DMS 273 (cell line): ENCODE measurements at regions not wholly inside any gene's neighbourhood (a gene's known extent, or its start where the extent isn't known, plus 50 kb on each side); places are given as distances from the start of the nearest gene placed in this dataset.
"Not testable (repeated sequence)": the region's sequence is repeated elsewhere in the genome, so short reads cannot be mapped to it uniquely, and the experiment has no call there.

ENCODE experiments used
- DNase-seq: peaks from one replicate; lab custom pipeline; 2025; ENCODE audit not compliant: unreplicated experiment; lab: John Stamatoyannopoulos, UW

GRCh38 chr22:44632541-44633396, 69.2 kb upstream of the PRR5 start:
- DNase-seq = no peak

GRCh38 chr22:44630826-44631225, 71.2 kb upstream of the PRR5 start:
- no peak for DNase-seq

GRCh38 chr22:44628835-44629234, 73.2 kb upstream of the PRR5 start:
- DNase-seq = peak; percentile 33

- no peak for DNase-seq
Observed at GRCh38 chr22:44628273-44628672, 73.7 kb upstream of the PRR5 start.

GRCh38 chr22:44627521-44628139, 74.4 kb upstream of the PRR5 start:
- no peak for DNase-seq

GRCh38 chr22:44625981-44626687, 75.9 kb upstream of the PRR5 start:
- peak; percentile 73 for DNase-seq

- DNase-seq = no peak
Observed at GRCh38 chr22:44625421-44625760, 76.6 kb upstream of the PRR5 start.

- no peak for DNase-seq
Observed at GRCh38 chr22:44624689-44625420, 77.1 kb upstream of the PRR5 start.

GRCh38 chr22:44623771-44624510, 78.1 kb upstream of the PRR5 start:
- DNase-seq = peak; percentile 76

GRCh38 chr22:44622679-44623078, 79.3 kb upstream of the PRR5 start:
- DNase-seq = no peak

GRCh38 chr22:44622147-44622427, 79.9 kb upstream of the PRR5 start:
- peak; percentile 73 for DNase-seq

- DNase-seq = no peak
Observed at GRCh38 chr22:44621401-44622146, 80.4 kb upstream of the PRR5 start.

- DNase-seq = no peak
Observed at GRCh38 chr22:44620841-44621257, 81.2 kb upstream of the PRR5 start.

- peak; percentile 89 for DNase-seq
Observed at GRCh38 chr22:44620129-44620840, 81.7 kb upstream of the PRR5 start.

GRCh38 chr22:44619560-44620128, 82.4 kb upstream of the PRR5 start:
- not testable (repeated sequence) for DNase-seq

GRCh38 chr22:44618910-44619309, 83.1 kb upstream of the PRR5 start:
- DNase-seq = not testable (repeated sequence)

GRCh38 chr22:44618400-44618799, 83.6 kb upstream of the PRR5 start:
- no peak for DNase-seq

GRCh38 chr22:44617828-44618227, 84.2 kb upstream of the PRR5 start:
- no peak for DNase-seq
